Esophagus squamous epithelium (tissue), 4 donors: ENCODE measurements at regions not wholly inside any gene's neighbourhood (a gene's known extent, or its start where the extent isn't known, plus 50 kb on each side); places are given as distances from the start of the nearest gene placed in this dataset.

Source experiments
- POLR2A ChIP-seq, 4 donors: fragments of 450-650 bp; IDR thresholded peaks; one replicate each; pipeline ENCODE4 v1.6.1; 2017; ENCODE audit warnings: antibody characterized with exemption in 4 of 4, mild to moderate bottlenecking in 4 of 4, moderate library complexity in 3 of 4
- TF ChIP-seq, protein P1 (sequence below), 6 experiments: fragments of 450-650 bp in 4 of 6; fragments of 200-600 bp in 2 of 6; sonication (generic) in 2 of 6; IDR thresholded peaks; one replicate each; pipeline ENCODE4 v1.5.1; 2016 to 2019; ENCODE audit warnings: antibody characterized with exemption in 6 of 6, mild to moderate bottlenecking in 4 of 6, moderate library complexity in 4 of 6

DNA sequence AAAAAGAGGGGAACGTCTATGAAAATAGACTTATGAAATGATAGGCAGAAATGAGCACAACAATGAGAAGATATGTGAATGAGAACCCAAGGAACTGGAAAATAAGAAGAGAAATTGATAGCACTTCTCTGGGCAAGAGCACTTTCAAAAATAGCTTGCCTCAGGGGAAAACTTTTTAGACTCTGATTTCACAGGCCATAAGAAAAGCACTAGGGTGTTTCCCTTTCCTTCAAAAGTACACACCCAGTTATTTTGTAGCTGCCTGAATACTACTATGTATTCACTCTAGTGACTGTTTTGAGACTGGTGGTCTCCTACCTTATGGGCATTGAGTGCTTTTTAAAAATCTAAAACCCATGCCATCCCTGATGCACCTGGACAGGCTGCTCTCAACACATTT lies 172.3 kb upstream of the SOX6 start:
- TF ChIP-seq POLR2A (IDR thresholded peaks at IDR 0.05), result no peak
- TF ChIP-seq, protein P1, sequence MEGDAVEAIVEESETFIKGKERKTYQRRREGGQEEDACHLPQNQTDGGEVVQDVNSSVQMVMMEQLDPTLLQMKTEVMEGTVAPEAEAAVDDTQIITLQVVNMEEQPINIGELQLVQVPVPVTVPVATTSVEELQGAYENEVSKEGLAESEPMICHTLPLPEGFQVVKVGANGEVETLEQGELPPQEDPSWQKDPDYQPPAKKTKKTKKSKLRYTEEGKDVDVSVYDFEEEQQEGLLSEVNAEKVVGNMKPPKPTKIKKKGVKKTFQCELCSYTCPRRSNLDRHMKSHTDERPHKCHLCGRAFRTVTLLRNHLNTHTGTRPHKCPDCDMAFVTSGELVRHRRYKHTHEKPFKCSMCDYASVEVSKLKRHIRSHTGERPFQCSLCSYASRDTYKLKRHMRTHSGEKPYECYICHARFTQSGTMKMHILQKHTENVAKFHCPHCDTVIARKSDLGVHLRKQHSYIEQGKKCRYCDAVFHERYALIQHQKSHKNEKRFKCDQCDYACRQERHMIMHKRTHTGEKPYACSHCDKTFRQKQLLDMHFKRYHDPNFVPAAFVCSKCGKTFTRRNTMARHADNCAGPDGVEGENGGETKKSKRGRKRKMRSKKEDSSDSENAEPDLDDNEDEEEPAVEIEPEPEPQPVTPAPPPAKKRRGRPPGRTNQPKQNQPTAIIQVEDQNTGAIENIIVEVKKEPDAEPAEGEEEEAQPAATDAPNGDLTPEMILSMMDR (IDR thresholded peaks at IDR 0.05), result no peak
